ENCODE measurements at regions not wholly inside any gene's neighbourhood (a gene's known extent, or its start where the extent isn't known, plus 50 kb on each side); places are given as distances from the start of the nearest gene placed in this dataset.

DNA sequence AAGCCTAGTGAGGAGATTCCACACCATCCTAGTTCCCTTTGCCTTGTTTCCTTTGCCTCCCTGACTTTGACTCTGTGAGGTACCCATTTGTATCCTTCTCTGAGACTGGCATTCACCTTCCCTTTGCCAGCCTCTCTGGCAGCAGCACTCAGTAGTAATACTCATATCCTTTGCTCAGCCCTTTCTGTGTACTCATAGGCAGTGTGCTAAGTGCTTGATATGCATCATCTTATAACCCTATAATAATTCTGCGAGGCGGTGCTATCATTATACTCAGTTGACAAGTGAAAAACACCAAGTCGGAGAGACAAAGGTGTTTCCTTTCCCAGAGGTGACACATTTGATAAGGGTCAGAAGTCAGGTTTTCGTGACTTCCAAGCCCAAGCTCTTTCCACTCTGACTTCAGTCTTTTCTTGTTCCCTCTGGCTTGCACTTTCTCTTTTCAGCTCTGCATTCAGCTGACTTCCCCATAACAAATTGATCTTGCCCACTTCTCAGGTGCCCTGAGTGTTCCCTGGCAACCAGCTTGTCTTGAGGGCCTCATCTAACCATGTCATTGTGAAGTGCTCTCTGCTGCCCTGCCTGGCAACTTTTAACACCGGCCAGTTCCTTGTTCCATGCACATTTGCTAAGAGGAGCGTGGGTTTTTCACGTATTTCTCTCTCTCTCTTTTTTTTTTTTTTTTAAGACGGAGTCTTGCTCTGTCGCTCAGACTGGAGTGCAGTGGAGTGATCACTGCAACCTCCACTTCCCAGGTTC is 94.5 kb upstream of the UPP2 start:
- Histone ChIP-seq H3K4me3 (no peak overlapping the region), H3K27me3 (replicated peaks in 1 of 7) (peaks cover 0 to 8% (median 0%) of the 10 kb centered on the region in 7 donors), H3K27ac (no peak overlapping the region), H3K36me3 (no peaks in the 10 kb centered on the region), H3K4me1 (peaks cover 0 to 12% (median 3%) of the 10 kb centered on the region in 6 donors), H3K9me3 (no peaks in the 10 kb centered on the region)
- TF ChIP-seq POLR2A (IDR thresholded peaks at IDR 0.05) (no peak), POLR2AphosphoS5 (IDR thresholded peaks at IDR 0.05) (no peak)
- TF ChIP-seq, protein P1, sequence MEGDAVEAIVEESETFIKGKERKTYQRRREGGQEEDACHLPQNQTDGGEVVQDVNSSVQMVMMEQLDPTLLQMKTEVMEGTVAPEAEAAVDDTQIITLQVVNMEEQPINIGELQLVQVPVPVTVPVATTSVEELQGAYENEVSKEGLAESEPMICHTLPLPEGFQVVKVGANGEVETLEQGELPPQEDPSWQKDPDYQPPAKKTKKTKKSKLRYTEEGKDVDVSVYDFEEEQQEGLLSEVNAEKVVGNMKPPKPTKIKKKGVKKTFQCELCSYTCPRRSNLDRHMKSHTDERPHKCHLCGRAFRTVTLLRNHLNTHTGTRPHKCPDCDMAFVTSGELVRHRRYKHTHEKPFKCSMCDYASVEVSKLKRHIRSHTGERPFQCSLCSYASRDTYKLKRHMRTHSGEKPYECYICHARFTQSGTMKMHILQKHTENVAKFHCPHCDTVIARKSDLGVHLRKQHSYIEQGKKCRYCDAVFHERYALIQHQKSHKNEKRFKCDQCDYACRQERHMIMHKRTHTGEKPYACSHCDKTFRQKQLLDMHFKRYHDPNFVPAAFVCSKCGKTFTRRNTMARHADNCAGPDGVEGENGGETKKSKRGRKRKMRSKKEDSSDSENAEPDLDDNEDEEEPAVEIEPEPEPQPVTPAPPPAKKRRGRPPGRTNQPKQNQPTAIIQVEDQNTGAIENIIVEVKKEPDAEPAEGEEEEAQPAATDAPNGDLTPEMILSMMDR (IDR thresholded peaks at IDR 0.05 in 8 of 11, conservative IDR thresholded peaks at IDR 0.05 in 3 of 11) = no peak
- intact Hi-C loops (cut with DNase I; ENCODE audit: low total_unique reads) = loop anchor here (5.0 kb wide), 1 partner anchor 505 kb away; no protein-coding TSS in a partner anchor
- 54 to 67% (median 56%) methylated on average over 9 of the region's 9 CpGs for WGBS, 5 donors
- no peak for DNase-seq

DNA sequence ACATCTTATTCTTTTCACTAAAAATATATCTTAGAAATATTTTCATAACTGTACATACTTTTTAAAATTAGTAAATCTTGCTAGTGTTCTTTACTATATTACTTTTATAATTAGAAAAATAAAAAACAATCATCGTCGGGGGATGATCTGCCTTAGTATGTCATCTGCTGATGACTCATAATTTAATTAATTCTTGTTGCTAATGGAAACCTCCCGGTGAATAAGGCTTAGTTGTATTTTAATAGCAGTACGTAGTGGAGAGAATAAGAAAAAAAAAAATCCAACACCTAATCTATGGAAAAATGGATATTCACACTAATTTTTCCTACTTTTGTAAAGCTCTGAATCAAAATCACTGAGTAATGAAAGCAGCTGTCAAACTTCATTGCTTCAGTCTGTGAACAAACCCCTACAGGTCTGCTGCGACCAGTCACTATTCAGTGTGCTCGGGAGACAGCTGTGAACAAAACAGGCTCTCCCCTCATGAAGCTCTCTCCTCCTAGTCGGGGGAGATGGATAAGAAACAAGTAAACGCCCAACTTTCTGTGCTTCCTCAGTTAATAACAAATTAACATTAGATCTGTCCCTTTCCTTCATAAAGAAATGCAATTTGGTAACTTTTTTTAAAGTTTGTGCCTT is 97.4 kb upstream of the UPP2 start:
- no peak for TF ChIP-seq POLR2A (IDR thresholded peaks at IDR 0.05)
- TF ChIP-seq, protein P1 (IDR thresholded peaks at IDR 0.05 in 8 of 11, conservative IDR thresholded peaks at IDR 0.05 in 3 of 11) = no peak
- TF ChIP-seq POLR2AphosphoS5 (IDR thresholded peaks at IDR 0.05) = no peak
- no peaks in the 10 kb centered on the region for H3K36me3 ChIP-seq
- peaks cover 0 to 2% (median under 1%) of the 10 kb centered on the region in 6 donors for H3K4me1 ChIP-seq
- intact Hi-C loops (cut with DNase I; ENCODE audit: low total_unique reads) = no loop called here
- H3K27me3 ChIP-seq (replicated peaks in 1 of 7) = peaks cover 0 to 3% (median 0%) of the 10 kb centered on the region in 7 donors
- peaks cover 0 to 2% (median 0%) of the 10 kb centered on the region in 8 donors for H3K9me3 ChIP-seq
- no peak for DNase-seq
- no peak overlapping the region for H3K27ac ChIP-seq
- WGBS, 5 donors = 74 to 87% (median 80%) methylated on average over 8 of the region's 8 CpGs
- no peak overlapping the region for H3K4me3 ChIP-seq

DNA sequence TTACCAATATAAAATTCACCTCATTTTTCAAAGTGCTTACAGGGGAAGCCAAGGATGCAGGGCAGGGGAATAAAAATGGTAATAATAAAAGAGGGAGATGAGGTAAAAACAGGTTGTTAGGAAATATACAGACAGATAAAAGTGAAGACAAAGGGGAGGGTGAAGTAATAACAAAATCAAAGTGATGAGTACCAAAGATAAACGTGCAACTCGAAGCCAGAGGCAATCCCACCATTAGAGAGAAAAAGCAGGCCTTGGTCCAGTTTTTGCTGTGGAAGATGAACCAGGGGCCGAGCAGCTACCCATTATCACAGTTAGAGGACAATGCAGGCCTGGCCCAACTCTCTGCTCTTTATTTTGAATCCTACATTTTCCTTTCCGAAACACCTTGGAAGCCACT is 99.6 kb upstream of the UPP2 start:
- TF ChIP-seq, protein P1 (IDR thresholded peaks at IDR 0.05 in 8 of 11, conservative IDR thresholded peaks at IDR 0.05 in 3 of 11) = no peak
- no peak for TF ChIP-seq POLR2A (IDR thresholded peaks at IDR 0.05)
- no peak for TF ChIP-seq POLR2AphosphoS5 (IDR thresholded peaks at IDR 0.05)
- WGBS, 5 donors = 84 to 96% (median 91%) methylated on average over 4 of the region's 4 CpGs

DNA sequence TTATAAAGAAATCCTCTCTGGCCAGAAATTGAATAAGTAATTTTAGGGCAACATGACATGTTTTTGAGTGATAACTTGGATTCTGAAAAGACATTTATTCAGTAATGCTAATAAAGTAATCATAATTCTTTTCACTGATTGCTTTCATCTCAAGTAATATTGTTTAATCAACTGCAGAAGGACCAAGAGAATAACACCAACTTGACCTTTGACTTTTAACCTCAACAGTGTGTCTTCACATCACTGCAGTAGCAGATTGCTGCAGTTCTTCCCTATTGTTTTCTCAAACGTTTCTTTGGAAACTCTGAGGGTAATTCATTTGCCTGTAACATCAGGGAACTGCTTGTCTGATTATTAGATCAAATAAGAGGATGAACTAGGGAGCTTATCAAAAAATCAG is 104.9 kb upstream of the UPP2 start:
- intact Hi-C loops (cut with DNase I; ENCODE audit: low total_unique reads) = no loop called here
- Histone ChIP-seq H3K27ac (no peak overlapping the region), H3K36me3 (no peaks in the 10 kb centered on the region), H3K4me1 (no peaks in the 10 kb centered on the region), H3K4me3 (no peak overlapping the region), H3K9me3 (peaks cover 0 to 13% (median 3%) of the 10 kb centered on the region in 8 donors), H3K27me3 (replicated peaks in 1 of 7) (no peaks in the 10 kb centered on the region)
- WGBS, 5 donors = 50 to 56% (median 51%) methylated on average over 1 of the region's 1 CpG
- no peak for DNase-seq
- TF ChIP-seq, protein P1 (IDR thresholded peaks at IDR 0.05 in 8 of 11, conservative IDR thresholded peaks at IDR 0.05 in 3 of 11) = no peak
- no peak for TF ChIP-seq POLR2AphosphoS5 (IDR thresholded peaks at IDR 0.05)
- TF ChIP-seq POLR2A (IDR thresholded peaks at IDR 0.05) = no peak

More for the DNA sequence above, 99.6 kb upstream of the UPP2 start:
- Histone ChIP-seq H3K4me3 (no peak overlapping the region), H3K4me1 (no peaks in the 10 kb centered on the region), H3K9me3 (peaks cover 0 to 13% (median 3%) of the 10 kb centered on the region in 8 donors), H3K36me3 (no peaks in the 10 kb centered on the region), H3K27ac (no peak overlapping the region), H3K27me3 (replicated peaks in 1 of 7) (no peaks in the 10 kb centered on the region)
- DNase-seq = no peak
- intact Hi-C loops (cut with DNase I; ENCODE audit: low total_unique reads) = no loop called here
